DND-41 (cell line): ENCODE measurements at regions not wholly inside any gene's neighbourhood (a gene's known extent, or its start where the extent isn't known, plus 50 kb on each side); places are given as distances from the start of the nearest gene placed in this dataset.

ENCODE experiments used
- EZH2 ChIP-seq: IDR thresholded peaks from 3 replicates; pipeline ENCODE4 v1.6.1; 2012; ENCODE audit warnings: borderline replicate concordance, low read depth, mild to moderate bottlenecking, moderate library complexity, low read length, inconsistent platforms; ENCODE audit not compliant: severe bottlenecking
- TF ChIP-seq, protein P1 (sequence below): IDR thresholded peaks from 2 replicates; pipeline ENCODE4 v1.5.1; 2012; ENCODE audit warnings: borderline replicate concordance, low read length, moderate library complexity, mild to moderate bottlenecking; ENCODE audit not compliant: poor library complexity, severe bottlenecking; ENCODE audit errors: extremely low read depth

DNA sequence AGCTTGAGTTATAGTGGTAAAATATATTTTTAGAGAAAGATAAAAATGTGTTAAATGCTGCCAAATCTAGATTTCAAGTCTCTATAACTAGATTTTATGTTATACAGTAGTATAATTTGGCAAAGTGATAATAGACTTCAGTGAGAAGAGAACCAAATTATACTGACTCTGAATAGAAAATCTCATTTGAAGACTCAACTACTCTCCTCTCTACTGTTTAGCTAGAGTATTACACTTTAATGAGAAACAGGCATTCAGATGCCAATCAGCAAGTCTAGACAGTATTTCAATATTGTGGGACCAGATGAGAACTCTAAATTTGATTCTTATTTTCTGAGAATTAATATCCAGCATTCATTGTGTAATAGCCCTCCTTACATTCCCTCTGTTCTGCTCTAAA lies 311.2 kb downstream of the SLITRK5 start:
- TF ChIP-seq, protein P1, sequence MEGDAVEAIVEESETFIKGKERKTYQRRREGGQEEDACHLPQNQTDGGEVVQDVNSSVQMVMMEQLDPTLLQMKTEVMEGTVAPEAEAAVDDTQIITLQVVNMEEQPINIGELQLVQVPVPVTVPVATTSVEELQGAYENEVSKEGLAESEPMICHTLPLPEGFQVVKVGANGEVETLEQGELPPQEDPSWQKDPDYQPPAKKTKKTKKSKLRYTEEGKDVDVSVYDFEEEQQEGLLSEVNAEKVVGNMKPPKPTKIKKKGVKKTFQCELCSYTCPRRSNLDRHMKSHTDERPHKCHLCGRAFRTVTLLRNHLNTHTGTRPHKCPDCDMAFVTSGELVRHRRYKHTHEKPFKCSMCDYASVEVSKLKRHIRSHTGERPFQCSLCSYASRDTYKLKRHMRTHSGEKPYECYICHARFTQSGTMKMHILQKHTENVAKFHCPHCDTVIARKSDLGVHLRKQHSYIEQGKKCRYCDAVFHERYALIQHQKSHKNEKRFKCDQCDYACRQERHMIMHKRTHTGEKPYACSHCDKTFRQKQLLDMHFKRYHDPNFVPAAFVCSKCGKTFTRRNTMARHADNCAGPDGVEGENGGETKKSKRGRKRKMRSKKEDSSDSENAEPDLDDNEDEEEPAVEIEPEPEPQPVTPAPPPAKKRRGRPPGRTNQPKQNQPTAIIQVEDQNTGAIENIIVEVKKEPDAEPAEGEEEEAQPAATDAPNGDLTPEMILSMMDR: no peak
- no peak for TF ChIP-seq EZH2
